Neuronal stem cell (in vitro differentiated cells): ENCODE measurements at regions not wholly inside any gene's neighbourhood (a gene's known extent, or its start where the extent isn't known, plus 50 kb on each side); places are given as distances from the start of the nearest gene placed in this dataset.

Source experiments
- DNase-seq: peaks from one replicate; pipeline ENCODE4 v3.0.0-alpha.2; 2013; ENCODE audit warnings: low spot score
- H2AFZ ChIP-seq: one replicate; pipeline ENCODE4 v1.6.1; 2013; ENCODE audit warnings: mild to moderate bottlenecking, low read length, inconsistent platforms
- H2AK5ac ChIP-seq: 2 replicates; pipeline ENCODE4 v1.6.1; 2013; ENCODE audit warnings: low read depth, mild to moderate bottlenecking, inconsistent platforms, low read length, moderate library complexity, mixed read lengths
- H2BK120ac ChIP-seq: 2 replicates; pipeline ENCODE4 v1.6.1; 2013; ENCODE audit warnings: low read depth, mild to moderate bottlenecking, inconsistent platforms, low read length, moderate library complexity, mixed read lengths
- H2BK12ac ChIP-seq: one replicate; pipeline ENCODE4 v1.6.1; 2013; ENCODE audit warnings: low read length, inconsistent platforms
- H2BK15ac ChIP-seq: 2 replicates; pipeline ENCODE4 v1.6.1; 2013; ENCODE audit warnings: mild to moderate bottlenecking, low read length, inconsistent platforms, mixed read lengths
- H2BK5ac ChIP-seq: one replicate; pipeline ENCODE4 v1.6.1; 2013; ENCODE audit warnings: inconsistent platforms, mild to moderate bottlenecking, low read length, moderate library complexity
- H3K14ac ChIP-seq: one replicate; pipeline ENCODE4 v1.6.1; 2013; ENCODE audit warnings: low read length, inconsistent platforms
- H3K18ac ChIP-seq: 2 replicates; pipeline ENCODE4 v1.6.1; 2013; ENCODE audit warnings: low read length, inconsistent platforms
- H3K23ac ChIP-seq: 2 replicates; pipeline ENCODE4 v1.6.1; 2013; ENCODE audit warnings: low read depth, mild to moderate bottlenecking, mixed read lengths, low read length, inconsistent platforms; ENCODE audit not compliant: poor library complexity
- H3K27ac ChIP-seq: replicated peaks from 3 replicates; pipeline ENCODE4 v1.5.1; 2013; ENCODE audit warnings: low read length, inconsistent platforms
- H3K27me3 ChIP-seq, 3 experiments: 2 replicates each; pipeline ENCODE4 v1.6.1; 2013; ENCODE audit warnings: low read length in 3 of 3, mild to moderate bottlenecking in 2 of 3, inconsistent platforms in 1 of 3, low read depth in 1 of 3, mixed read lengths in 1 of 3, moderate library complexity in 1 of 3; ENCODE audit not compliant: control insufficient read depth in 3 of 3, insufficient read depth in 3 of 3
- H3K36me3 ChIP-seq, 2 donors: replicated peaks in 1 of 2; 2 replicates each; pipeline ENCODE4 v1.6.1; 2013; ENCODE audit warnings: low read length in 2 of 2; ENCODE audit not compliant: control insufficient read depth in 2 of 2, insufficient read depth in 2 of 2
- H3K4ac ChIP-seq: 2 replicates; pipeline ENCODE4 v1.6.1; 2013; ENCODE audit warnings: inconsistent platforms, mild to moderate bottlenecking, low read length, moderate library complexity
- H3K4me1 ChIP-seq, 2 donors: 1 replicate in 1 of 2; 2 replicates in 1 of 2; pipeline ENCODE4 v1.6.1; 2013; ENCODE audit warnings: low read length in 2 of 2, low read depth in 1 of 2; ENCODE audit not compliant: control insufficient read depth in 2 of 2, insufficient read depth in 1 of 2
- H3K4me2 ChIP-seq: one replicate; pipeline ENCODE4 v1.6.1; 2013; ENCODE audit warnings: mild to moderate bottlenecking, low read length, inconsistent platforms; ENCODE audit not compliant: insufficient read depth, poor library complexity, severe bottlenecking
- H3K4me3 ChIP-seq, 2 donors: 2 replicates each; pipeline ENCODE4 v1.5.1; 2013; ENCODE audit warnings: low read length in 2 of 2, mild to moderate bottlenecking in 2 of 2, inconsistent platforms in 1 of 2, moderate library complexity in 1 of 2
- H3K79me1 ChIP-seq: one replicate; pipeline ENCODE4 v1.6.1; 2013; ENCODE audit warnings: low read depth, mild to moderate bottlenecking, inconsistent platforms, low read length, moderate library complexity
- H3K9ac ChIP-seq: one replicate; pipeline ENCODE4 v1.6.1; 2013; ENCODE audit warnings: mild to moderate bottlenecking, low read depth, low read length, inconsistent platforms; ENCODE audit not compliant: poor library complexity
- H3K9me3 ChIP-seq, 2 donors: replicated peaks in 1 of 2; 2 replicates each; pipeline versions ENCODE3 to v1.6.1; 2013; ENCODE audit warnings: low read length in 2 of 2, mild to moderate bottlenecking in 2 of 2, inconsistent platforms in 1 of 2, low read depth in 1 of 2, mixed read lengths in 1 of 2, moderate library complexity in 1 of 2; ENCODE audit not compliant: control insufficient read depth in 2 of 2, insufficient read depth in 1 of 2
- H4K8ac ChIP-seq: one replicate; pipeline ENCODE4 v1.6.1; 2013; ENCODE audit warnings: low read depth, mild to moderate bottlenecking, inconsistent platforms, low read length, moderate library complexity
- H4K91ac ChIP-seq: one replicate; pipeline ENCODE4 v1.6.1; 2013; ENCODE audit warnings: low read length, low read depth, mild to moderate bottlenecking, inconsistent platforms; ENCODE audit not compliant: poor library complexity
- WGBS, 2 donors: extraction: QIAGEN DNeasy Blood & Tissue Kit; methylation state at CpG; one replicate each; pipeline ENCODE4 v1.1.7; 2013; ENCODE audit warnings: missing lambda C conversion rate in 2 of 2, mixed read lengths in 1 of 2; ENCODE audit not compliant: insufficient read length in 2 of 2, insufficient replicate concordance in 1 of 2; ENCODE audit errors: extremely low coverage in 2 of 2; 5-methylcytosine and 5-hydroxymethylcytosine counted together

DNA sequence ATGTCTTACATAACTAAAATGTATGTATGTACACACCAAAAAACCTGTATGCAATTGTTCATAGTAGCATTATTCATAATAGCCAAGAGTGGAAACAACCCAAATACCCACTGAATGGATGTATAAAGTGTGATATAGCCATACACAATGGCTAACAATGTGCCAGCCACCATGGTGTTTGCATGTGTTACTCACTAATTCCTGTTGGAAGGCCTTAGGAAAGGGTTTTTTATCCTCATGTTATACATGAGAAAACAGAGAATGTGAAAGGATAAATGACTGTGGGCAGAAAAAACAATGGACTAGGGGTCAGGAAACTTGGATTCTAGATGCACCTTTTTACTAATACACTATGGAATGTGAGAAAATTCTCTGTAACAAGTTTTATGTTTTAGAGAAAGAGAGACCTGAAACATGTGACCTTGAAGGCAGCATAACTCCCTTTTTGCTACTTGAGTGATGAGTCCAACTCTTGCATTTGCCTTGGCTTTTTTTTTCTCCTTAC lies 55.7 kb downstream of the TIGD2 start:
- Histone ChIP-seq H3K9me3 (no peaks in the 10 kb centered on the region), H2BK15ac (no peak overlapping the region), H2AFZ (no peak overlapping the region), H2BK120ac (no peak overlapping the region), H3K27me3 (peaks cover 0 to 2% (median 0%) of the 10 kb centered on the region in 3 experiments), H3K27ac (no peak overlapping the region), H2BK5ac (no peak overlapping the region), H4K8ac (no peak overlapping the region), H3K18ac (no peak overlapping the region), H3K79me1 (no peaks in the 10 kb centered on the region), H3K23ac (no peak overlapping the region), H3K4me1 (no peaks in the 10 kb centered on the region), H3K4me3 (no peak overlapping the region), H2AK5ac (no peak overlapping the region), H4K91ac (no peak overlapping the region), H3K9ac (no peak overlapping the region), H3K36me3 (no peaks in the 10 kb centered on the region), H2BK12ac (no peak overlapping the region), H3K4ac (no peak overlapping the region), H3K4me2 (no peak overlapping the region), H3K14ac (no peak overlapping the region)
- no peak for DNase-seq

DNA sequence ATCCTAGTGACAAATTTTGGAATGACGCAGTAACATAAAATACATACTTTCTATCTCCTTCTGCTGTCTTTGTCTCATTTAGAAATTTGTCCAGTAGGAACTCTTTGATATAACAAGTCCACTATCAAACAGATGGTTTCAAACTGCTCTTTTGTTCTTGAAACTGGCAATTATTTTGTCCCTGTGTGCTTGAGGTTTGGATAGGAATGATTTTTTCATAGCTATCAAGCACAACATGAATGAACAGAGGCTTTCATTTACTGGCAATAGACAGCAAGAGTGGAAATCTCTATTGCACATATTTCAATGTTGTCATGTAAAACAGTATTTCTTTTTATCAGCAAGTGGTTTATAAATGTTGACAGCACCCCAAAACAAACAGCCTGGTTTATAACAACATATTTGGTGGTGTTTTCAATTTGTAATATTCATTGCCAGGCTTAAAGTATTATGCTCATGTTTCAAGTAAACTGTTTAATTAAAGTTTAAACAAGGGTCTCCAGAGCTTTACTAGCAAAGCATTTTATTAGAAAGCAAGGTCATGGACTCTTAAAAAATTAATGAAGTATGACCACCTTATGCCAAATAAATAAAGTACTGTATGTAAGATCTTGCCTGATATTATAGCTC lies 60.0 kb downstream of the TIGD2 start:
- H3K23ac ChIP-seq, result no peak overlapping the region
- no peak overlapping the region for H4K91ac ChIP-seq
- no peaks in the 10 kb centered on the region for H3K4me1 ChIP-seq
- H3K4me3 ChIP-seq, result no peak overlapping the region
- H4K8ac ChIP-seq, result no peak overlapping the region
- no peak overlapping the region for H2BK5ac ChIP-seq
- no peak overlapping the region for H3K14ac ChIP-seq
- no peak overlapping the region for H2AFZ ChIP-seq
- H3K4ac ChIP-seq, result no peak overlapping the region
- H3K9me3 ChIP-seq, result no peaks in the 10 kb centered on the region
- no peak overlapping the region for H2BK120ac ChIP-seq
- no peak overlapping the region for H3K4me2 ChIP-seq
- no peak overlapping the region for H2AK5ac ChIP-seq
- H2BK12ac ChIP-seq, result no peak overlapping the region
- H3K27ac ChIP-seq, result no peak overlapping the region
- no peaks in the 10 kb centered on the region for H3K79me1 ChIP-seq
- DNase-seq, result no peak
- H2BK15ac ChIP-seq, result no peak overlapping the region
- WGBS, 2 donors, result no CpG with 5 or more reads among the region's 1 CpG
- H3K36me3 ChIP-seq, result no peaks in the 10 kb centered on the region
- H3K27me3 ChIP-seq, result no peaks in the 10 kb centered on the region
- H3K18ac ChIP-seq, result no peak overlapping the region
- no peak overlapping the region for H3K9ac ChIP-seq

DNA sequence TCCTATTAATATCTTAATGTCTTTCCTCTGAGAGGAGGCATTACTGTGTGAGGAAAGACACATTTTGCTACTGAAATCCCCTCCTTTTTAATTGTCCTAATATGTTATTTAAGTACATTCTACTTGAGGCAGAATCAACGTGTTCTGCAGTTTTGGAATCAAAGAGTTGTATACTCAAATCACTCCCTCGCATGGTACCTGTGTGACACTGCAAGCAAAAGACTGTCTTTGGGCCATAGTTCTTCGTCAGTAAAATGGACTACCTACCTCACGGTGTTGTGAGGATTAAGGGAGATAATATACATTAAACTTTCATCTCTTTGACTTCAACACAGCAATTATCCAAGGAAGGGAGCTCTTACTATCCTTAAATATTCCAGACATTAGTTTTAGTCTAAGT lies 61.5 kb downstream of the TIGD2 start:
- H3K4me2 ChIP-seq, result no peak overlapping the region
- no peak overlapping the region for H3K14ac ChIP-seq
- H3K9me3 ChIP-seq, result no peaks in the 10 kb centered on the region
- H3K36me3 ChIP-seq, result no peaks in the 10 kb centered on the region
- H4K91ac ChIP-seq, result no peak overlapping the region
- H3K4ac ChIP-seq, result no peak overlapping the region
- DNase-seq, result no peak
- no peak overlapping the region for H2BK5ac ChIP-seq
- H4K8ac ChIP-seq, result peak overlapping the region; percentile 7
- no peak overlapping the region for H3K27ac ChIP-seq
- no peak overlapping the region for H2BK12ac ChIP-seq
- H2BK15ac ChIP-seq, result no peak overlapping the region
- H3K79me1 ChIP-seq, result no peaks in the 10 kb centered on the region
- H3K4me3 ChIP-seq, result no peak overlapping the region
- H3K4me1 ChIP-seq, result no peaks in the 10 kb centered on the region
- no peak overlapping the region for H2AK5ac ChIP-seq
- H3K9ac ChIP-seq, result no peak overlapping the region
- no peak overlapping the region for H3K23ac ChIP-seq
- no peak overlapping the region for H2BK120ac ChIP-seq
- no peaks in the 10 kb centered on the region for H3K27me3 ChIP-seq
- H3K18ac ChIP-seq, result no peak overlapping the region
- no peak overlapping the region for H2AFZ ChIP-seq
- no CpG with 5 or more reads among the region's 4 CpGs for WGBS, 2 donors

DNA sequence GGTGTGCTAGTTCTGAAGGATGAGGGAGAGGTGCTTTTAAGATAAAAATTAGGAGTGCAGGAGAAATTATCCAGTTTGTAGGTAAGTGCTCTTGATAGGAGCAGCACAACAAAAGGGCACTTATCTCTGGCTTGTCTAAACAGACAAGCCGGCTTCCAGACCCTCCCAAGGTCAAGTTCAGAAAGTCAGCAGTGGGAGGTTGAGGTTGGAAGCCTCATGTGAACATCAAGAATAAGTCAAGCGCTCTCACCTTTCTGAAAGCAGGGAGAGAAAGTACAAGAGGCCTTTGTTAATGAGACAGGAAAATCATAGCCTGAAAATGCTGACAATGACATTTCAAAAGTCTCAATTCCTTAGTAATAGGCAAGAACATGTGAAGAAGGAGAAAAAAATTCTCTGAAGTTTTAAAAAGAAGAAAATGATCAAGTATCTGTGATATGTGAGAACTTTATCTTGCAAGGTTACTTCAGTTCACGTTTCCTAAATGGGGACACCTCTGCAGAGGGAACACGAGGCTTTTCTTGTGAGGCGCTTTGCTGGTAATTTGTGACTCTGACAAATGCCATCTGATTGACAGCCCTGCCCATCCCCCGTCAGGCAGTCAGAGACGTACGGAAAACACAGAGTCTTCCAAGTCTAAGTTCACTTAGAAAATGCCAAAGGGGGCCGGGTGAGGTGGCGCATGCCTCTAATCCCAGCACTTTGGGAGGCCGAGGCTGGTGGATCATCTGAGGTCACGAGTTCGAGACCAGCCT lies 62.2 kb downstream of the TIGD2 start:
- H3K23ac ChIP-seq, result no peak overlapping the region
- no peaks in the 10 kb centered on the region for H3K4me1 ChIP-seq
- H2BK120ac ChIP-seq, result no peak overlapping the region
- no peak overlapping the region for H3K14ac ChIP-seq
- H4K8ac ChIP-seq, result no peak overlapping the region
- no peak overlapping the region for H2BK12ac ChIP-seq
- H3K79me1 ChIP-seq, result no peaks in the 10 kb centered on the region
- H3K4ac ChIP-seq, result no peak overlapping the region
- no peaks in the 10 kb centered on the region for H3K27me3 ChIP-seq
- no peak overlapping the region for H3K4me3 ChIP-seq
- H4K91ac ChIP-seq, result no peak overlapping the region
- H3K9me3 ChIP-seq, result no peaks in the 10 kb centered on the region
- H2AFZ ChIP-seq, result no peak overlapping the region
- H3K36me3 ChIP-seq, result no peaks in the 10 kb centered on the region
- no peak overlapping the region for H3K4me2 ChIP-seq
- no peak overlapping the region for H3K9ac ChIP-seq
- DNase-seq, result no peak
- H2AK5ac ChIP-seq, result no peak overlapping the region
- no peak overlapping the region for H2BK15ac ChIP-seq
- H3K18ac ChIP-seq, result no peak overlapping the region
- WGBS, 2 donors, result no CpG with 5 or more reads among the region's 13 CpGs
- no peak overlapping the region for H2BK5ac ChIP-seq
- H3K27ac ChIP-seq, result no peak overlapping the region
